Vagina (tissue), 2 donors: ENCODE measurements at regions not wholly inside any gene's neighbourhood (a gene's known extent, or its start where the extent isn't known, plus 50 kb on each side); places are given as distances from the start of the nearest gene placed in this dataset.

ENCODE experiments used
- CTCF ChIP-seq, 3 experiments: fragments of 450-650 bp in 2 of 3; fragments of 200-600 bp in 1 of 3; sonication (generic) in 1 of 3; IDR thresholded peaks; one replicate each; pipeline ENCODE4 v1.5.1; 2017 to 2019; ENCODE audit warnings: antibody characterized with exemption in 3 of 3, mild to moderate bottlenecking in 2 of 3, moderate library complexity in 2 of 3
- POLR2A ChIP-seq, 2 donors: fragments of 450-650 bp; IDR thresholded peaks; one replicate each; pipeline ENCODE4 v1.6.1; 2017; ENCODE audit warnings: antibody characterized with exemption in 2 of 2, mild to moderate bottlenecking in 2 of 2, moderate library complexity in 2 of 2

- TF ChIP-seq POLR2A (IDR thresholded peaks at IDR 0.05) (no peak), CTCF (IDR thresholded peaks at IDR 0.05) (no peak)
Measured at GRCh38 chr14:85897808-85898207, 367.9 kb downstream of the FLRT2 start.
